GM23248 (cell line): ENCODE measurements at regions not wholly inside any gene's neighbourhood (a gene's known extent, or its start where the extent isn't known, plus 50 kb on each side); places are given as distances from the start of the nearest gene placed in this dataset.

ENCODE experiments used
- EZH2 ChIP-seq: fragments of 200-600 bp; sonication (generic); IDR thresholded peaks from 2 replicates; pipeline ENCODE4 v1.6.1; 2018; ENCODE audit warnings: antibody characterized with exemption, mild to moderate bottlenecking; ENCODE audit not compliant: insufficient read depth, poor library complexity, severe bottlenecking
- EZH2phosphoT487 ChIP-seq: fragments of 200-600 bp; sonication (generic); IDR thresholded peaks from 2 replicates; pipeline ENCODE4 v1.6.1; 2018; ENCODE audit warnings: antibody characterized with exemption, moderate library complexity, mild to moderate bottlenecking, low read depth; ENCODE audit not compliant: insufficient read depth

- TF ChIP-seq EZH2 (no peak), EZH2phosphoT487 (no peak)
These were observed 135.6 kb upstream of the UST start for GRCh38 chr6:148611213-148611612.
